ENCODE measurements at regions not wholly inside any gene's neighbourhood (a gene's known extent, or its start where the extent isn't known, plus 50 kb on each side); places are given as distances from the start of the nearest gene placed in this dataset.

DNA sequence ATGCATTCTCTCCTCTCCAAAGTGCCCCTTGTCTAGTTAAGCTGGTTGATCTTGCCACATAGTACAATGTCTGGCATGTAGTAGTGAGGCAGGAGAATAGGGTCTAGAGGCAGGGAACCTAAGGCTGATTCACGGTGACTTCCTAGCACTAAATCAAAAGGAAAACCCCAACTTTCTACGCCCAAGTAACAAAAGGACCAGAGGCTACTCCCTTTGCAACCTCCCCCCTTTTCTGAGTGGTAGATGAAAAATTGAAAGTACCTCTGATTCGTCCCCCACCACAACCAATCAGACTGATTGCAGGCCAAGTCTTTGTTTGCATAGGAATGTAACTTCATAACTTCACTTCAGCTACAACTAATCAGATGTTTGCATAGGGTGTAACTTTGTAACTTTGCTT is 278.8 kb downstream of the PSAT1 start:
- ATAC-seq (replicated peaks; ENCODE audit: extremely low read depth, poor library complexity, severe bottlenecking): no peak
- Mint-ChIP-seq H3K4me1 (no peaks in the 10 kb centered on the region), H3K27ac (ENCODE audit: low read depth) (no peak overlapping the region), H3K4me3 (no peak overlapping the region), H3K36me3 (ENCODE audit: insufficient read depth) (no peaks in the 10 kb centered on the region), H3K27me3 (no peaks in the 10 kb centered on the region), H3K9me3 (no peaks in the 10 kb centered on the region)
- DNase-seq (ENCODE audit: low spot score in 2 of 2): no peak

GRCh38 chr9:78577156-78577906 is 280.4 kb downstream of the PSAT1 start:
- no peaks in the 10 kb centered on the region for H3K9me3 Mint-ChIP-seq
- no peak overlapping the region for H3K27ac Mint-ChIP-seq (ENCODE audit: low read depth)
- H3K4me1 Mint-ChIP-seq: no peaks in the 10 kb centered on the region
- ATAC-seq (replicated peaks; ENCODE audit: extremely low read depth, poor library complexity, severe bottlenecking): no peak
- H3K4me3 Mint-ChIP-seq: no peak overlapping the region
- H3K27me3 Mint-ChIP-seq: no peaks in the 10 kb centered on the region
- no peaks in the 10 kb centered on the region for H3K36me3 Mint-ChIP-seq (ENCODE audit: insufficient read depth)
- DNase-seq (ENCODE audit: low spot score in 2 of 2): no peak

DNA sequence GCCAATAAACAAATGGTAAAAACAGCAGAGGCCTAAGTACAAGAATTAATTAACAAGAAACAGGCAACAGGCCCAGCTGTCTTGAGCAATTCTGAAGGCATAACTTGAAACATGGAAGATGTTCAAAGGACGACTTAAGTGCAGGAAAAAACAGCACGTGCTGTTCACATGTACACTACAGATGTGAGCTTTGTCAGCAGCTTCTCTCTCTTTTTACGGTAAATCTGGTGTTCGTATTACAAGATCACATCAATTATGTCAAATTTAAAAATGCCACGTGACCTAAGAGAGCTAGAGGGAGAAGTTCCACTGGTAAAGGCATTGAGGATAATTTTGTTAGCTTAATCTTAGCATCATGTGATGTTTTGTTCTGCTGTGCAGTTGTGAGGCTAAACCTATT is 281.1 kb downstream of the PSAT1 start:
- no peaks in the 10 kb centered on the region for H3K4me1 Mint-ChIP-seq
- ATAC-seq (replicated peaks; ENCODE audit: extremely low read depth, poor library complexity, severe bottlenecking): no peak
- no peaks in the 10 kb centered on the region for H3K27me3 Mint-ChIP-seq
- no peak for DNase-seq (ENCODE audit: low spot score in 2 of 2)
- H3K4me3 Mint-ChIP-seq: no peak overlapping the region
- no peaks in the 10 kb centered on the region for H3K9me3 Mint-ChIP-seq
- no peaks in the 10 kb centered on the region for H3K36me3 Mint-ChIP-seq (ENCODE audit: insufficient read depth)
- no peak overlapping the region for H3K27ac Mint-ChIP-seq (ENCODE audit: low read depth)

DNA sequence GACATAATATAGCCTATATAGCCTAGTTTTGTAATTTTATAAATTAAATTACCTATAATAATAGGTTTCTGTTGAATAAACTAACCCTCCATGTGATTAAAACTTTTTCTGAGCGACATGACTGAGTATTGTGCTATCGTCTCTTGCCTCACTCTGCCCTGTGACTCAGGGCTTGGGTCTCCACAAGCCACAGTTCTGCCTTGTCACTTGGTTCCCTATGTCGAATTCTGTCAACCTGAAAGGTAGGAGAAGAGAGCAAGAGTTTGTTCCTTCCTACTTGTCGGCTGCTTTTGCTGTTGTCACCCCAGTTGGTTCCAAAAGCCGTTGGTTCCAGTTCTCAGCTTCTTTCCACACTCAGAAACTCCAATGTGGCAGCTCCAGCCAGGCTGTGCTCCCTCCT is 285.9 kb downstream of the PSAT1 start:
- no peaks in the 10 kb centered on the region for H3K4me1 Mint-ChIP-seq
- H3K4me3 Mint-ChIP-seq: no peak overlapping the region
- H3K27me3 Mint-ChIP-seq: no peaks in the 10 kb centered on the region
- DNase-seq (ENCODE audit: low spot score in 2 of 2) (no peak), ATAC-seq (replicated peaks; ENCODE audit: extremely low read depth, poor library complexity, severe bottlenecking) (no peak)
- no peak overlapping the region for H3K27ac Mint-ChIP-seq (ENCODE audit: low read depth)
- H3K36me3 Mint-ChIP-seq (ENCODE audit: insufficient read depth): no peaks in the 10 kb centered on the region
- H3K9me3 Mint-ChIP-seq: no peaks in the 10 kb centered on the region

DNA sequence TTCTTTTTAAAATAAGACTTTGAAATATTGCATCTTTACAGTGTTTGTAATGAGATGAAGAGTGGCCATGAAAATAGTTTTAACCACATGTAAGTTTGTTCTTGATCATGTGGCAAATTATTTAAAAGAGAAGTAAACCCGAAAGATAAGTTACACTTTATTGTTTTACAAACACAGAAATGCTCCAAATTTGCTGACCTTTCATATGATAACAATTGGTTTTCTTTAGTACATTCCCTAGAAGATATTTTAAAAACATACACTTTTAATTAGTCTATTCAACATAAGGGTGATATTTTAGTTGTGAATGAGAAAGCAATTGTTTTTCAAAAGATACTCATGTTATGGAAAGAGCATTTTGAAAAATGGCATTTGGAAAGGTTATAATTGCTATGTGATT is 287.7 kb downstream of the PSAT1 start:
- DNase-seq (ENCODE audit: low spot score in 2 of 2): no peak
- Mint-ChIP-seq H3K4me1 (no peaks in the 10 kb centered on the region), H3K36me3 (ENCODE audit: insufficient read depth) (no peaks in the 10 kb centered on the region), H3K27ac (ENCODE audit: low read depth) (no peak overlapping the region), H3K4me3 (no peak overlapping the region), H3K27me3 (no peaks in the 10 kb centered on the region), H3K9me3 (no peaks in the 10 kb centered on the region)
- no peak for ATAC-seq (replicated peaks; ENCODE audit: extremely low read depth, poor library complexity, severe bottlenecking)

GRCh38 chr9:78585909-78586308 is 289.0 kb downstream of the PSAT1 start:
- Mint-ChIP-seq H3K4me3 (no peak overlapping the region), H3K36me3 (ENCODE audit: insufficient read depth) (no peaks in the 10 kb centered on the region), H3K4me1 (no peaks in the 10 kb centered on the region), H3K9me3 (no peaks in the 10 kb centered on the region), H3K27ac (ENCODE audit: low read depth) (no peak overlapping the region), H3K27me3 (no peaks in the 10 kb centered on the region)
- ATAC-seq (replicated peaks; ENCODE audit: extremely low read depth, poor library complexity, severe bottlenecking) (no peak), DNase-seq (ENCODE audit: low spot score in 2 of 2) (no peak)

GRCh38 chr9:78590068-78590467 is 293.1 kb downstream of the PSAT1 start:
- DNase-seq (ENCODE audit: low spot score in 2 of 2): no peak
- Mint-ChIP-seq H3K27ac (ENCODE audit: low read depth) (no peak overlapping the region), H3K4me1 (no peaks in the 10 kb centered on the region), H3K27me3 (no peaks in the 10 kb centered on the region), H3K4me3 (no peak overlapping the region), H3K36me3 (ENCODE audit: insufficient read depth) (no peaks in the 10 kb centered on the region), H3K9me3 (no peaks in the 10 kb centered on the region)
- no peak for ATAC-seq (replicated peaks; ENCODE audit: extremely low read depth, poor library complexity, severe bottlenecking)

GRCh38 chr9:78592811-78593210 is 295.9 kb downstream of the PSAT1 start:
- Mint-ChIP-seq H3K27ac (ENCODE audit: low read depth) (no peak overlapping the region), H3K27me3 (no peaks in the 10 kb centered on the region), H3K36me3 (ENCODE audit: insufficient read depth) (no peaks in the 10 kb centered on the region), H3K4me3 (no peak overlapping the region), H3K9me3 (no peaks in the 10 kb centered on the region), H3K4me1 (no peaks in the 10 kb centered on the region)
- DNase-seq (ENCODE audit: low spot score in 2 of 2): no peak
- no peak for ATAC-seq (replicated peaks; ENCODE audit: extremely low read depth, poor library complexity, severe bottlenecking)

GRCh38 chr9:78595200-78595945 is 298.4 kb downstream of the PSAT1 start:
- Mint-ChIP-seq H3K4me1 (no peaks in the 10 kb centered on the region), H3K36me3 (ENCODE audit: insufficient read depth) (no peaks in the 10 kb centered on the region), H3K4me3 (no peak overlapping the region), H3K27ac (ENCODE audit: low read depth) (no peak overlapping the region), H3K9me3 (no peaks in the 10 kb centered on the region), H3K27me3 (no peaks in the 10 kb centered on the region)
- DNase-seq (ENCODE audit: low spot score in 2 of 2) (no peak), ATAC-seq (replicated peaks; ENCODE audit: extremely low read depth, poor library complexity, severe bottlenecking) (no peak)

DNA sequence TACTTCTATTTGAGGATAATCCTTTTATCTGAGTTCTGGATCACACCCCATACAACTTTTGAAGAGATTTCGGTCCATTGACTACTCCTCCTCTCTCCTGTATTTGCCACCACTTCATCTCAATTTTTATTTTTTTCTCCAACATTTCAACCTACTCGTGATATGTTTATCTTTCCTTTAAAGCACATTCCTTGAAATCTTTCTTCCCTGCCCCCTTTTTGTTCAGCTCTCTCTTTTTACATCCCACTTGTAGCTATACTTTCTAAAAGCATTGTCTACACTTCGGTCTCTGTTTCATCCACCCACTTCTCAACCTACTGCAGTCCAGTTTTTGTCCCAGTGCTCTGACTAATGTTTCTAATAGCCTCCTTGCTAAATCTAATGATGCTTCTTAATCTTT is 299.4 kb downstream of the PSAT1 start:
- DNase-seq (ENCODE audit: low spot score in 2 of 2): no peak
- Mint-ChIP-seq H3K9me3 (no peaks in the 10 kb centered on the region), H3K4me3 (no peak overlapping the region), H3K27ac (ENCODE audit: low read depth) (no peak overlapping the region), H3K36me3 (ENCODE audit: insufficient read depth) (no peaks in the 10 kb centered on the region), H3K27me3 (no peaks in the 10 kb centered on the region), H3K4me1 (no peaks in the 10 kb centered on the region)
- no peak for ATAC-seq (replicated peaks; ENCODE audit: extremely low read depth, poor library complexity, severe bottlenecking)

GRCh38 chr9:78598120-78598519 is 301.2 kb downstream of the PSAT1 start:
- Mint-ChIP-seq H3K4me3 (no peak overlapping the region), H3K27me3 (no peaks in the 10 kb centered on the region), H3K4me1 (no peaks in the 10 kb centered on the region), H3K36me3 (ENCODE audit: insufficient read depth) (no peaks in the 10 kb centered on the region), H3K9me3 (no peaks in the 10 kb centered on the region), H3K27ac (ENCODE audit: low read depth) (no peak overlapping the region)
- DNase-seq (ENCODE audit: low spot score in 2 of 2) (no peak), ATAC-seq (replicated peaks; ENCODE audit: extremely low read depth, poor library complexity, severe bottlenecking) (no peak)

DNA sequence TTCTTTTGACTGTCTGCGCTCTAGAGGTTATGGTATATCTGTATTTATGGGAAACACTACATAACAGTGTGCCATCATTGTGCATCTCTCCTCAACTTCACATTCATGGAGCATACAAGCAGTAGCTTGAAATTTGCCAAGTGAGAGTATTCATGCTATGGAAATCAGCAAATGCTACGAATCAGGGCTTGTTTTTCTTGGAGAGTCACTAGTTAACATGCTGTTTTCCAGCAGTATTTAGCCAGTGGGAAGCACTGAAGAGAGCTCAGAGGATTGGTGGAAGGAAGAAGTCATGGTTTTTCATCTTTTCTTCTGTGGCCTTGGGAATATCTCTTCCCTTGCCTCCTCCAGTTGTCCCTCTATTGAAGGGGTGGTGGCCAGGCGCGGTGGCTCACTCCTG is 303.0 kb downstream of the PSAT1 start:
- ATAC-seq (replicated peaks; ENCODE audit: extremely low read depth, poor library complexity, severe bottlenecking) (no peak), DNase-seq (ENCODE audit: low spot score in 2 of 2) (no peak)
- Mint-ChIP-seq H3K27ac (ENCODE audit: low read depth) (no peak overlapping the region), H3K36me3 (ENCODE audit: insufficient read depth) (no peaks in the 10 kb centered on the region), H3K9me3 (peaks cover 5% of the 10 kb centered on the region), H3K27me3 (no peaks in the 10 kb centered on the region), H3K4me1 (no peaks in the 10 kb centered on the region), H3K4me3 (no peak overlapping the region)

GRCh38 chr9:78601957-78602565 is 305.1 kb downstream of the PSAT1 start:
- no peak for DNase-seq (ENCODE audit: low spot score in 2 of 2)

More at GRCh38 chr9:78601957-78602565, 305.1 kb downstream of the PSAT1 start:
- no peak for ATAC-seq (replicated peaks; ENCODE audit: extremely low read depth, poor library complexity, severe bottlenecking)
- H3K27ac Mint-ChIP-seq (ENCODE audit: low read depth): no peak overlapping the region
- H3K4me3 Mint-ChIP-seq: no peak overlapping the region
- H3K27me3 Mint-ChIP-seq: no peaks in the 10 kb centered on the region
- H3K4me1 Mint-ChIP-seq: no peaks in the 10 kb centered on the region
- H3K36me3 Mint-ChIP-seq (ENCODE audit: insufficient read depth): no peaks in the 10 kb centered on the region
- H3K9me3 Mint-ChIP-seq: peaks cover 7% of the 10 kb centered on the region
